Aorta (tissue), 5 donors: ENCODE measurements at regions not wholly inside any gene's neighbourhood (a gene's known extent, or its start where the extent isn't known, plus 50 kb on each side); places are given as distances from the start of the nearest gene placed in this dataset.
"Not testable (repeated sequence)": the region's sequence is repeated elsewhere in the genome, so short reads cannot be mapped to it uniquely, and the experiment has no call there.

Experiments
- ATAC-seq: fragments of 200-7000 bp; cut with Tn5 transposase; one replicate; pipeline ENCODE4 v1.9.1; 2022; ENCODE audit warnings: moderate library complexity; ENCODE audit not compliant: low FRiP score
- DNase-seq, 2 donors: peaks; one replicate each; pipeline ENCODE4 v3.0.0-alpha.2; 2020
- H3K27ac ChIP-seq, 2 donors: one replicate each; pipeline ENCODE4 v1.5.1; 2013; ENCODE audit warnings: low read length in 2 of 2, mild to moderate bottlenecking in 2 of 2, moderate library complexity in 2 of 2, control low read depth in 1 of 2, inconsistent platforms in 1 of 2, low read depth in 1 of 2
- H3K27me3 ChIP-seq, 2 donors: one replicate each; pipeline ENCODE4 v1.6.1; 2013; ENCODE audit warnings: control low read depth in 1 of 2, low read length in 1 of 2, mild to moderate bottlenecking in 1 of 2, moderate library complexity in 1 of 2; ENCODE audit not compliant: insufficient read depth in 2 of 2, control insufficient read depth in 1 of 2
- H3K36me3 ChIP-seq, 2 donors: one replicate each; pipeline ENCODE4 v1.6.1; 2013; ENCODE audit warnings: control low read depth in 1 of 2, low read length in 1 of 2, mild to moderate bottlenecking in 1 of 2; ENCODE audit not compliant: insufficient read depth in 2 of 2, control insufficient read depth in 1 of 2
- H3K4me1 ChIP-seq, 2 donors: one replicate each; pipeline ENCODE4 v1.6.1; 2013; ENCODE audit warnings: low read length in 2 of 2, control low read depth in 1 of 2, mild to moderate bottlenecking in 1 of 2, moderate library complexity in 1 of 2; ENCODE audit not compliant: insufficient read depth in 2 of 2, control insufficient read depth in 1 of 2
- H3K4me3 ChIP-seq, 2 donors: one replicate each; pipeline ENCODE4 v1.5.1; 2013; ENCODE audit warnings: low read length in 2 of 2, control low read depth in 1 of 2, mild to moderate bottlenecking in 1 of 2
- H3K9me3 ChIP-seq: one replicate; pipeline ENCODE4 v1.6.1; 2013; ENCODE audit warnings: mild to moderate bottlenecking, low read length; ENCODE audit not compliant: control insufficient read depth
- WGBS, 2 donors: extraction: QIAGEN DNeasy Blood & Tissue Kit; methylation state at CpG; one replicate each; pipeline ENCODE4 v1.1.7; 2013; 5-methylcytosine and 5-hydroxymethylcytosine counted together
- intact Hi-C, 2 donors: fragments of 100-400 bp; cut with DNase I; formaldehyde crosslinking; loops; one replicate each; pipeline versions ENCODE4 v1.14.2 to v1.15.0; 2022
- donor health status: healthy with polysubstance abuse.
- donor health status: Bipolar disorder and iron deficiency.
- donor health status: DM: no; HTN: no; CAD: no.
- donor health status: DM: no; HTN: no; CAD: no.
- donor health status: DM: yes; HTN: yes; CAD: no.

DNA sequence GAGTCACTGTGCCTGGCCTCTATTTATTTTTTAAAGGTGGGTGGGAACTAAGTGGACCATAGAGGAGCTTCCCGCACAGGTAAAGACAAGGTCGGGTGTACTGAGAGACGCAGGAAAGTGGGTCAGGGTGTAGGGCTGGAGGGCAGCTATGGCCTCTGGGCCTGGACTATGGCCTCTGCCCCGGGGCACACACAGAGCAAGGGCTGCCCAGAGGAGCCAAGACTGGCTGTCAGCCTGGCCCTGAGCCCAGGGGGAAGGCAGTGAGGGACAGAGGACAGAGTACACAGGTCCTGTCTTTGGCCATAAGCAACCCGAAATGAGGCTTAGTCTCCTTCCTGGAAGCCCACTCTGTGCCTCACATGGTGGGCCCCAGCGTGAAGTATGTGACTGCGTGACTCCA is 102.1 kb upstream of the PRB2 start:
- WGBS, 2 donors = 80 to 86% methylated on average over 7 of the region's 7 CpGs
- H3K27me3 ChIP-seq = peaks cover 0 to 5% of the 10 kb centered on the region in 2 donors
- H3K4me3 ChIP-seq = no peak overlapping the region
- H3K36me3 ChIP-seq = no peaks in the 10 kb centered on the region
- H3K27ac ChIP-seq = no peak overlapping the region
- no peaks in the 10 kb centered on the region for H3K4me1 ChIP-seq
- H3K9me3 ChIP-seq = peaks cover 4% of the 10 kb centered on the region
- no peak for DNase-seq
- intact Hi-C loops = no loop called here
- ATAC-seq = no peak

- Histone ChIP-seq H3K36me3 (no peaks in the 10 kb centered on the region), H3K9me3 (peaks cover 2% of the 10 kb centered on the region), H3K4me3 (no peak overlapping the region), H3K27ac (no peak overlapping the region), H3K4me1 (no peaks in the 10 kb centered on the region), H3K27me3 (peaks cover 0 to 5% of the 10 kb centered on the region in 2 donors)
- no peak for DNase-seq
- intact Hi-C loops = no loop called here
- 80 to 84% methylated on average over 4 of the region's 4 CpGs for WGBS, 2 donors
- no peak for ATAC-seq
Observed at GRCh38 chr12:11497995-11498394, 102.6 kb upstream of the PRB2 start.

DNA sequence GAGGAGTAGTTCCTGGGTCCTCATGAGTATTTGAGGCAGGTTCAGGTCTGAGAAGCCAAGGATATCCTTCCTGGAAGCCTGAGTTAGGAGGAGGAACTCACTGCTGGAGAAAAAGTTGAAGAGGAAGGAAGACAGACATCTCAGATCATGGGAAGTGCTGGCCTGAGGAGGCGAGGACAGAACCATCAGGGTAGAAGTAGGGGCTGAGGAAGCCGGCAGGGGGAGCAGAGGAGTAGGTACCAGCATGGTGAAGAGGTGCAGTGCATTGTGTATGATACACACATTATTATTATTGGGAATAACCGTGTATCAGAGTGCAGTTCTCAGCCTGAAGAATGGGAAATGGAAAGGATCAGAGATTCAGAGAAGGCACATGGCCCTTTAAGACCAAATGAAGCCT is 103.2 kb upstream of the PRB2 start:
- H3K27ac ChIP-seq, H3K36me3 ChIP-seq, ATAC-seq, H3K9me3 ChIP-seq, DNase-seq, H3K4me3 ChIP-seq, H3K4me1 ChIP-seq, H3K27me3 ChIP-seq, intact Hi-C loops: not testable (repeated sequence)
- 35 to 44% methylated on average over 3 of the region's 3 CpGs for WGBS, 2 donors

GRCh38 chr12:11499806-11500187 is 104.4 kb upstream of the PRB2 start:
- Histone ChIP-seq H3K27ac (no peak overlapping the region), H3K4me3 (no peak overlapping the region), H3K4me1 (no peaks in the 10 kb centered on the region), H3K36me3 (no peaks in the 10 kb centered on the region), H3K27me3 (peaks cover 0 to 5% of the 10 kb centered on the region in 2 donors), H3K9me3 (peaks cover 2% of the 10 kb centered on the region)
- DNase-seq (no peak), ATAC-seq (no peak)
- WGBS, 2 donors = 65% methylated on average over 10 to 11 of the region's 11 CpGs
- intact Hi-C loops = no loop called here

- WGBS, 2 donors = 2 to 3% methylated on average over 58 to 62 of the region's 62 CpGs
- intact Hi-C loops = no loop called here
Observed at GRCh38 chr12:11500188-11500860, 105.0 kb upstream of the PRB2 start.

GRCh38 chr12:11500861-11501230 is 105.5 kb upstream of the PRB2 start:
- intact Hi-C loops = no loop called here
- H3K27me3 ChIP-seq = peaks cover 0 to 5% of the 10 kb centered on the region in 2 donors
- WGBS, 2 donors = 13% methylated on average over 14 of the region's 14 CpGs
- H3K36me3 ChIP-seq = no peaks in the 10 kb centered on the region
- peaks cover 2% of the 10 kb centered on the region for H3K9me3 ChIP-seq
- DNase-seq (no peak), ATAC-seq (no peak)
- no peaks in the 10 kb centered on the region for H3K4me1 ChIP-seq
- H3K27ac ChIP-seq = no peak overlapping the region
- H3K4me3 ChIP-seq = no peak overlapping the region

More at GRCh38 chr12:11500188-11500860, 105.0 kb upstream of the PRB2 start:
- H3K4me3 ChIP-seq = no peak overlapping the region
- peak; percentile 93 for ATAC-seq
- H3K27ac ChIP-seq = no peak overlapping the region
- H3K4me1 ChIP-seq = no peaks in the 10 kb centered on the region
- H3K9me3 ChIP-seq = peaks cover 2% of the 10 kb centered on the region
- peaks cover 0 to 5% of the 10 kb centered on the region in 2 donors for H3K27me3 ChIP-seq
- DNase-seq = peak; percentile 88 to 97
- H3K36me3 ChIP-seq = no peaks in the 10 kb centered on the region

GRCh38 chr12:11508699-11509098 is 113.3 kb upstream of the PRB2 start:
- no peaks in the 10 kb centered on the region for H3K27me3 ChIP-seq
- no peak overlapping the region for H3K4me3 ChIP-seq
- no peaks in the 10 kb centered on the region for H3K9me3 ChIP-seq
- no peaks in the 10 kb centered on the region for H3K36me3 ChIP-seq
- DNase-seq (no peak), ATAC-seq (no peak)
- no peaks in the 10 kb centered on the region for H3K4me1 ChIP-seq
- intact Hi-C loops = no loop called here
- WGBS, 2 donors = 21 to 29% methylated on average over 4 of the region's 4 CpGs
- H3K27ac ChIP-seq = no peak overlapping the region

GRCh38 chr12:11509326-11509725 is 114.0 kb upstream of the PRB2 start:
- H3K9me3 ChIP-seq = no peaks in the 10 kb centered on the region
- no peaks in the 10 kb centered on the region for H3K36me3 ChIP-seq
- DNase-seq = no peak
- H3K27ac ChIP-seq = no peak overlapping the region
- H3K27me3 ChIP-seq = no peaks in the 10 kb centered on the region
- intact Hi-C loops = no loop called here
- WGBS, 2 donors = 65 to 74% methylated on average over 4 of the region's 4 CpGs
- H3K4me1 ChIP-seq = no peaks in the 10 kb centered on the region
- no peak overlapping the region for H3K4me3 ChIP-seq
- ATAC-seq = no peak

DNA sequence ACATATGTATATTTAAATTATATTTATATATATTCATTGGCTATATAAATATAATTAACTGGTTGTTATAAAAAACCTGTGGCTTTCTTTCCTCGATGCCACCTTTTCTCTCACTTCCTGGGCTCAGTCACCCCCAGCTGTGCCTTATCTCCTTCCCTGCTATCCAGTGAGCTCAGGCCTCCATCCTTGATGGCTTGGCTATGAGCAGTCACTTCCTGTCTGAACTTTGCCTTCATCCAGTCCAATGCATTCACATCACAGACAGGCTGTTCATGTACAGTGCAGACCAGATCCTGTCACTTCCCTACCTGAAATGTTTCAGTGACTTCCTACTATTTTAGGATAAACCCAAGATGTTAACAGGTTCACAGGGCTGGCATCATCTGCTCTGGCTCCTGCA is 115.3 kb upstream of the PRB2 start:
- Histone ChIP-seq H3K27me3 (no peaks in the 10 kb centered on the region), H3K4me1 (no peaks in the 10 kb centered on the region), H3K27ac (no peak overlapping the region), H3K9me3 (no peaks in the 10 kb centered on the region), H3K36me3 (no peaks in the 10 kb centered on the region), H3K4me3 (no peak overlapping the region)
- 68 to 84% methylated on average over 1 of the region's 1 CpG for WGBS, 2 donors
- no peak for DNase-seq
- ATAC-seq = no peak
- intact Hi-C loops = no loop called here
